SJSA1 (cell line): ENCODE measurements at regions not wholly inside any gene's neighbourhood (a gene's known extent, or its start where the extent isn't known, plus 50 kb on each side); places are given as distances from the start of the nearest gene placed in this dataset.

ENCODE experiments used
- DNase-seq, 2 experiments: peaks; one replicate each; pipeline ENCODE4 v3.0.0-alpha.2; 2015 to 2020; ENCODE audit warnings: low spot score in 2 of 2, low read depth in 1 of 2
- H3K27ac ChIP-seq: fragments of 250-450 bp; sonication (Bioruptor Pico); 2 replicates; pipeline ENCODE4 v1.5.1; 2020; ENCODE audit warnings: mild to moderate bottlenecking, moderate library complexity
- H3K27me3 ChIP-seq: fragments of 250-450 bp; sonication (Bioruptor Pico); replicated peaks from 2 replicates; pipeline ENCODE4 v1.5.1; 2020; ENCODE audit warnings: mild to moderate bottlenecking, moderate library complexity
- H3K36me3 ChIP-seq: fragments of 250-450 bp; sonication (Bioruptor Pico); 2 replicates; pipeline ENCODE4 v1.5.1; 2020; ENCODE audit warnings: mild to moderate bottlenecking
- H3K4me1 ChIP-seq: fragments of 250-450 bp; sonication (Bioruptor Pico); replicated peaks from 2 replicates; pipeline ENCODE4 v1.6.1; 2021; ENCODE audit warnings: mild to moderate bottlenecking
- H3K4me3 ChIP-seq: fragments of 250-450 bp; sonication (Bioruptor Pico); 2 replicates; pipeline ENCODE4 v1.5.1; 2020; ENCODE audit warnings: mild to moderate bottlenecking
- H3K9me3 ChIP-seq: fragments of 250-450 bp; sonication (Bioruptor Pico); replicated peaks from 2 replicates; pipeline ENCODE4 v1.5.1; 2020; ENCODE audit warnings: mild to moderate bottlenecking

- no peaks in the 10 kb centered on the region for H3K36me3 ChIP-seq
- no peaks in the 10 kb centered on the region for H3K27me3 ChIP-seq
- H3K4me3 ChIP-seq, result no peak overlapping the region
- no peaks in the 10 kb centered on the region for H3K9me3 ChIP-seq
- no peak overlapping the region for H3K27ac ChIP-seq
- no peak for DNase-seq
- H3K4me1 ChIP-seq, result no peaks in the 10 kb centered on the region
These were observed 109.8 kb upstream of the PCDH7 start for GRCh38 chr4:30610361-30610760.

- Histone ChIP-seq H3K27ac (no peak overlapping the region), H3K27me3 (no peaks in the 10 kb centered on the region), H3K9me3 (no peaks in the 10 kb centered on the region), H3K36me3 (no peaks in the 10 kb centered on the region), H3K4me1 (no peaks in the 10 kb centered on the region), H3K4me3 (no peak overlapping the region)
- no peak for DNase-seq
These were observed 105.4 kb upstream of the PCDH7 start for GRCh38 chr4:30614771-30615170.

GRCh38 chr4:30616942-30617646 lies 103.1 kb upstream of the PCDH7 start:
- DNase-seq, result no peak
- Histone ChIP-seq H3K4me1 (no peaks in the 10 kb centered on the region), H3K9me3 (no peaks in the 10 kb centered on the region), H3K36me3 (no peaks in the 10 kb centered on the region), H3K4me3 (no peak overlapping the region), H3K27me3 (no peaks in the 10 kb centered on the region), H3K27ac (no peak overlapping the region)

- Histone ChIP-seq H3K9me3 (no peaks in the 10 kb centered on the region), H3K4me1 (no peaks in the 10 kb centered on the region), H3K27ac (no peak overlapping the region), H3K4me3 (no peak overlapping the region), H3K36me3 (no peaks in the 10 kb centered on the region), H3K27me3 (no peaks in the 10 kb centered on the region)
- no peak for DNase-seq
These were observed 102.3 kb upstream of the PCDH7 start for GRCh38 chr4:30617836-30618235.

- no peaks in the 10 kb centered on the region for H3K36me3 ChIP-seq
- no peak overlapping the region for H3K4me3 ChIP-seq
- no peaks in the 10 kb centered on the region for H3K4me1 ChIP-seq
- H3K27ac ChIP-seq, result no peak overlapping the region
- DNase-seq, result no peak
- H3K9me3 ChIP-seq, result no peaks in the 10 kb centered on the region
- H3K27me3 ChIP-seq, result no peaks in the 10 kb centered on the region
These were observed 100.5 kb upstream of the PCDH7 start for GRCh38 chr4:30619679-30620078.

- H3K36me3 ChIP-seq, result no peaks in the 10 kb centered on the region
- no peak overlapping the region for H3K27ac ChIP-seq
- no peak overlapping the region for H3K4me3 ChIP-seq
- no peaks in the 10 kb centered on the region for H3K4me1 ChIP-seq
- no peak for DNase-seq
- H3K9me3 ChIP-seq, result no peaks in the 10 kb centered on the region
- no peaks in the 10 kb centered on the region for H3K27me3 ChIP-seq
These were observed 99.5 kb upstream of the PCDH7 start for GRCh38 chr4:30620711-30621110.

- Histone ChIP-seq H3K27ac (no peak overlapping the region), H3K4me1 (no peaks in the 10 kb centered on the region), H3K4me3 (no peak overlapping the region), H3K36me3 (no peaks in the 10 kb centered on the region), H3K27me3 (no peaks in the 10 kb centered on the region), H3K9me3 (no peaks in the 10 kb centered on the region)
- DNase-seq, result no peak
These were observed 89.7 kb upstream of the PCDH7 start for GRCh38 chr4:30630431-30630830.

GRCh38 chr4:30632751-30633150 lies 87.4 kb upstream of the PCDH7 start:
- Histone ChIP-seq H3K27ac (no peak overlapping the region), H3K9me3 (no peaks in the 10 kb centered on the region), H3K4me1 (no peaks in the 10 kb centered on the region), H3K36me3 (no peaks in the 10 kb centered on the region), H3K27me3 (no peaks in the 10 kb centered on the region), H3K4me3 (no peak overlapping the region)
- no peak for DNase-seq

- Histone ChIP-seq H3K4me1 (no peaks in the 10 kb centered on the region), H3K4me3 (no peak overlapping the region), H3K27me3 (no peaks in the 10 kb centered on the region), H3K9me3 (no peaks in the 10 kb centered on the region), H3K36me3 (no peaks in the 10 kb centered on the region), H3K27ac (no peak overlapping the region)
- DNase-seq, result no peak
These were observed 78.8 kb upstream of the PCDH7 start for GRCh38 chr4:30641345-30641744.

GRCh38 chr4:30642567-30642966 lies 77.6 kb upstream of the PCDH7 start:
- Histone ChIP-seq H3K27me3 (no peaks in the 10 kb centered on the region), H3K36me3 (no peaks in the 10 kb centered on the region), H3K4me3 (no peak overlapping the region), H3K9me3 (no peaks in the 10 kb centered on the region), H3K4me1 (no peaks in the 10 kb centered on the region), H3K27ac (no peak overlapping the region)
- DNase-seq, result no peak

GRCh38 chr4:30653291-30653690 lies 66.9 kb upstream of the PCDH7 start:
- Histone ChIP-seq H3K4me1 (no peaks in the 10 kb centered on the region), H3K36me3 (no peaks in the 10 kb centered on the region), H3K27me3 (no peaks in the 10 kb centered on the region), H3K27ac (no peak overlapping the region), H3K9me3 (no peaks in the 10 kb centered on the region), H3K4me3 (no peak overlapping the region)
- DNase-seq, result no peak

GRCh38 chr4:30656828-30657227 lies 63.3 kb upstream of the PCDH7 start:
- no peak overlapping the region for H3K4me3 ChIP-seq

GRCh38 chr4:30667919-30668318 lies 52.2 kb upstream of the PCDH7 start:
- no peaks in the 10 kb centered on the region for H3K4me1 ChIP-seq
- no peaks in the 10 kb centered on the region for H3K9me3 ChIP-seq
- H3K27ac ChIP-seq, result no peak overlapping the region
- no peak for DNase-seq
- H3K4me3 ChIP-seq, result no peak overlapping the region
- no peaks in the 10 kb centered on the region for H3K36me3 ChIP-seq
- H3K27me3 ChIP-seq, result no peaks in the 10 kb centered on the region

More at GRCh38 chr4:30656828-30657227, 63.3 kb upstream of the PCDH7 start:
- no peaks in the 10 kb centered on the region for H3K4me1 ChIP-seq
- no peak for DNase-seq
- no peaks in the 10 kb centered on the region for H3K36me3 ChIP-seq
- H3K9me3 ChIP-seq, result no peaks in the 10 kb centered on the region
- no peak overlapping the region for H3K27ac ChIP-seq
- no peaks in the 10 kb centered on the region for H3K27me3 ChIP-seq

GRCh38 chr4:30670206-30670605 lies 50.0 kb upstream of the PCDH7 start:
- H3K27ac ChIP-seq, result no peak overlapping the region

More at GRCh38 chr4:30670206-30670605, 50.0 kb upstream of the PCDH7 start:
- Histone ChIP-seq H3K4me1 (no peaks in the 10 kb centered on the region), H3K4me3 (no peak overlapping the region), H3K36me3 (no peaks in the 10 kb centered on the region), H3K9me3 (no peaks in the 10 kb centered on the region), H3K27me3 (no peaks in the 10 kb centered on the region)
- no peak for DNase-seq
